NCI-H146 treated with DMSO at 0.1 percent for 48 hours (cell line): ENCODE measurements at regions not wholly inside any gene's neighbourhood (a gene's known extent, or its start where the extent isn't known, plus 50 kb on each side); places are given as distances from the start of the nearest gene placed in this dataset.

Source experiments
- DNase-seq: peaks from one replicate; lab custom pipeline; 2025; ENCODE audit not compliant: unreplicated experiment; lab: John Stamatoyannopoulos, UW

DNA sequence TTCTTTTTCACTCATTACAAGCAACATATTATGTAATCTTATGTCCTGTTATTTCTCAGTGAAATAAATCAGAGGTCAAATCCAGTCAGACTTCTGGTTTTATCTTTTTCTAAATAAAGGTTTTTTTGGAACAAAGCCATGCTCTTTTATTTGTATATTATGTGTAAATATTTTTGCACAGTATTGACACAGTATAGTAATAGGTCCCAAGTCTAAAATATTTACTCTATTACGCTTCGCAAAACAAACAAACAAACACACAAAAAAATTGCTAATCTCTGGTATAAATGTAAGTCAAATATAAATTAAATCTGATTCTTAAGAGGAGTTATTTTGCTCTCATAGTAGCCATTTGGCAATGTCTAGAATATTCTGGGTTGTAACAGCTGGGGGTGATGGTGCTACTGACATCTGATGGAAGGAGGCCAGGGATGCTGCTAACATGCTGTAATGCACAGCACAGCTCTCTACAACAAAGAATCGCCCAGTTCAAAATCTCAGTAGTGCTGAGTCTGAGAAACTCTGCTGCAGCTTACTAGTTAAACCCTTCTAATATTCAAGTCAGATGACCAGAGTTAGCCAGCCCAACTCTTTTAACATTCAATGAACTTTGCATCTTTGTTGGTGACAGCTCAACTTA, 602.1 kb downstream of the RAB28 start:
- DNase-seq = no peak

DNA sequence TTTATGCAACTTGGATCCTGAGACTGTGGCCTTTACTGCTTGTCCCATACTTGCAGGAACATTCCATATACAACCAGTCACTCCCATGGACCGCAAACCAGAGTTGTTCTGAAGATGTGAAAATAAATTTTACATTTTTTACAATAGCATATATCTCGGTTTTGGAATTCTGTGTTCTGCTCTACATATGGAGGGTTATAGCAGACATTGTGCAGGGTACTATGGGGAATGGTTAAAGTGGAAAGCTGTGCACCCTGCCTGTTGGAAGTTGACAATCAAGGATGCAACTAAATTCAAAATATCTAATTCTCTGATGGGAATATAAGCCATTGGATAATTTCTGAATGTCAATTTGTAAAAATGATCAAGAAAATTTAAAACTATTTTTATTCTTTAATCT, 603.3 kb downstream of the RAB28 start:
- no peak for DNase-seq

DNA sequence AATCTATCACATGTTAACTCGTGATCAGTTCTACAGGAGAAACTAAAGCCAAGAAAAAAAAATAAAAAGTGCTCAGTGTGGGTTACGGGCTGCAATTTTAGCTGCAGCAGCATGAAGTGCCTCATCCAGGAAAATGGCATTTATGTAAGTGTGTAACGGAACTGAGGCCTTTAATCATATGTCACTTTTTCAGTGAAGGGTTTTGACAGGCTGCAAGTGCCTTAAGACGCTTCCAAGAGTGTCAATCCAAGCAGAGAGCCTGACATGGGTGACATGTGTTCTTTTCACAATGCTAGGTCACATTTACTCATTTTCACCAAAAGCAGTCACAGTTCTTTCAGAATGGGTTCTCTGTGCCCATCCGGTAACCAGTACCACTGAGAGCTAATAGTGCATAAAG, 604.6 kb downstream of the RAB28 start:
- no peak for DNase-seq

- no peak for DNase-seq
Measured at GRCh38 chr4:12875640-12876243, 608.4 kb downstream of the RAB28 start.

- no peak for DNase-seq
Measured at GRCh38 chr4:12873351-12873750, 610.8 kb downstream of the RAB28 start.

DNA sequence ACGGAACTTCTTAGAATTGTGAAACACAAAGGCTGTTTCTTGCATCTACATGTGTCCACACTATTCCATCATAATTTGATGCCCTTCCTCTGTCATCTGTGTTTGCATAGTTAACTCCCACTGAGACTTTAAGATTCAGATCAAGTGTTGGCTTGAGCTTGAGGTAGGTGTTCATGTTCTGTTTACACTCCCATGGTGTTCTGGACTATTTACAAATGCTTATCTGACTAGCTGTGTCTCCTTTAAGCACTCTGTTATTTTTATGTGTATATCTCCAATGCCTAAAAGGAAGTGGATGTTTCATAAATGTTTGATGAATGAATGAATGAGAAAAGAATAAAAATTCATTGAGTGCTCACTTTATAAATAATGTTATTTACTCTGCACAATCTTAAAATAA, 622.7 kb downstream of the RAB28 start:
- no peak for DNase-seq

DNA sequence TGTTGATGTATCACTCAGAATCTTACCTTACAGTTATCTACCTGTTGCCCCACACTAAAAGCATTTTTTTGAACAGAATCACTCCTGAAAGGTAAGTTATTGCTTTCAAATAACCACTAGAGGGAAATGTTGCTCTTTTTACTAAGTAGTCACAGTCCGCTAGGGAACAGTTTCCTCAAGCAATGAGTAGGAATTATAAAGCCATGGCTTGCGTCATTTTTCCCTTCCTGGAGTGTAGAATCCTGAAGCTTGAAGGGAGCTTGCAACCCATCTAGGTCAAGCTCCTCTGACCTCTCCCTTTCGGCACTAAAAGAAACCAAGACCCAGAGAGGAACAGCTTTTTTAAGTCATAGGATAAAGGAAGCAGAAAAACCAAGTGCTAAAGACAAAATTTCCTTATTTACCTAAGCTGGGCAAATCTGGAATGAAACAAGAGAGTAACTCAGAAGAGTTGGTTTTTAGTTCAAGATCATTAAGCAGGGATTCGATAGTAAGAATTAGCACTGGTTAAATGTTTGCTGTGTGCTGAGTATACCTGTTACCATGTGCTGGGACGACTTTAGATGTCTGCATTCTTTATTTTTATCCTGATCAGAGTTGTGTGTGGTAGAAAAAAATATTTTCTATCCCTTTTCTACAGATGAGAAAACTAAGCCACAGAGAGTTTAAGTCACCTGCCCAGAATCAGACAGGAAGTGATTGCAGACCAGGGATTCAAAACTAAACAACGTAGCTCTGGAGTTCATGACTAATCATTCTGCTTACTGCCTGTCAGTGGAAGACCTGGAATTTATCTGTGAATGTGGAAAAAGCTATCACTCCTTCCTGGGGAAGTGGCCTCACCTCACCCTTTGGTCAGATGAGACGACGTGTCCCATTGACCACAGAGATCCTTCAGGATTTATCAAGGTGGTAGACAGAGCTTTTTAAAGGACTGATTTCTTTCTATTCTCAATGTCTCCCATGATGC, 631.5 kb downstream of the RAB28 start:
- peak; percentile 66 for DNase-seq

DNA sequence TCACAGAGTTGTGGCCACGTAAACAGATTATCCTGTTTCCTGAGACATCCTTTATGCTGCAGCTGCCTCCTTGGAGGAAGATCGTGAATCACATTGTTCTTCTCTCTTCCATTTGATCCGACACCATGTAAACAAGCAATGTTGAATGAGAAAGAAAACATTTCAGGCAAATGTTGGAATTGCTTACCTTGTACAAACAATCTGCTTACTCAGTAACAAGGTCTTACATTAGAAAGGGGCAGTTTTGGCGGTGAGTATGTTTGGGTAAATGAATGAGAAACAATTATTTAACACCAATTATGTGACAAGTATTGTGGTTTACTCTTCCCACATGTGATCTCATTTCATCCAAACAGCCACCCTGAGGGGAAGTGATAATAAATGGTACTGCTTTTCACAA, 637.8 kb downstream of the RAB28 start:
- peak; percentile 60 for DNase-seq

DNA sequence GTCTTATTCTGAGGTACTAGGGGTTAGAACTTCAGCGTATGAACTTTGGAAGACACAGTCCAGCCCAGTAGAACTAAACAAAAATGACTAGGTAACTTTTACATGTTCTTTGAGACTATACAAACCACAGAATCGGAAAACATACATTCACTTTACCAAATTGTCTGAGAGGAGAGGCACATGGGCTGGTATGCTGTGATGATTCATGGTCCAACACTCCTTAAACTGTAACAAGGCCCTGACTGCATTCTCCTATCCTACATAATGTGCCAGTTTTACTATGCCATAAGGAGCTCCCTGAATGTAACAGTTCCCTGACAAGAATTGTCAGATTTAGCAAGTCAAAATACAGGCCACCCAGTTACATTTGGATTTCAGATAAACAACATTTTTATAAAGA, 640.0 kb downstream of the RAB28 start:
- no peak for DNase-seq

DNA sequence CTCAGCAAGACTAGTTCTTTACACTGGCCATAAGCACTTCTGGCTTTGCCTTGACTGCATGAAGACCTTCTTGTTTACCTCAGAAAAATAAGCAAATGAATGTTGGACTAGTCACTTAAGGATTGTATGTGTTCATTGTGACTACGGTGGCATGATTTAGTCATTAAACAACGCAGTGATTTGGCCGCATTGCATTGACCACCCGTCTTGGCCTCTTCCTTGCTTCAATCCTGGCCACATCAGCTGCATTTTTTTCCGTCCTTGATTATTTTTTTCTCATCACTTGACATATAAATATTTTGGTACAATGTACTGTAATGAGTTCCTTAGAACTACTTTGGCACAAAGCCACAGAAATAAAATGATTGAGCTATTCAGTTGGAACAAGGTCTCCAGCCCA, 656.2 kb downstream of the RAB28 start:
- no peak for DNase-seq

- DNase-seq = peak; percentile 10
Measured at GRCh38 chr4:12791536-12791935, 692.6 kb downstream of the RAB28 start.

GRCh38 chr4:12787261-12787660, 696.9 kb downstream of the RAB28 start:
- DNase-seq = no peak

- DNase-seq = no peak
Measured at GRCh38 chr4:12778706-12779105, 705.4 kb downstream of the RAB28 start.

- DNase-seq = no peak
Measured at GRCh38 chr4:12778191-12778590, 705.9 kb downstream of the RAB28 start.

GRCh38 chr4:12770351-12770750, 713.8 kb downstream of the RAB28 start:
- peak; percentile 94 for DNase-seq

DNA sequence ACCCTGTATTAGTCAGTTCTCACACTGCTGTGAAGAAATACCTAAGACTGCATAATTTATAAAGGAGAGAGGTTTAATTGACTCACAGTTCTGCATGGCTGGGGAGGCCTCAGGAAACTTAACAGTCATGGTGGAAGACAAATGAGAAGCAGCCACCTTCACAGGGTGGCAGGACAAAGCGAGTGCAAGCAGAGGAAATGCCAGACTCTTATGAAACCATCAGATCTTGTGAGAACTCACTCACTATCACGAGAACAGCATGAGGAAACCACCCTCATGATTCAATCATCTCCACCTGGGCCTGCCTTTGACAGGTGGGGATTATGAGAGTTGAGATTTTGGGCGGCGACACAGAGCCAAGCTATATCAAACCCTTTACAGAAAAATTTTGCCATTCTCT, 722.4 kb downstream of the RAB28 start:
- DNase-seq = no peak

DNA sequence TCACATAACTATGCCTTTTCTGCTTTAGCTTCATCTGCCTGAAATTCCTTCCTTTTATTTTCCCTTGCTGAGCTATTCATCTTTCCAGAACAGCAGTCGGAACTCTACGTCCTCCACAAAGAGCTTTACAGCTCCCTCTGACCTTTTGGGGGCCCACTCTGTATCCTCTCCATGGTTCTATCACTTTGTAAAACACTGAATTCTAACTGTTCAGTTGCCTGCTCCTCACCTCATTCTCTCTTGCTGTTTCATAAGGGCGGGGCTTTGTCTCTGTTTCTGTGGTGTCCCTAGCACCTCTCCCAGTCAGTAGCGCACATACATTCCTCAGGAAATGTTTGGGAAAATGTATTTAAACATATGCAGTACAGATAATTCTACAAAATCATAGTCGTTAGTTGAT, 737.0 kb downstream of the RAB28 start:
- no peak for DNase-seq

- no peak for DNase-seq
Measured at GRCh38 chr4:12746221-12746620, 737.9 kb downstream of the RAB28 start.

DNA sequence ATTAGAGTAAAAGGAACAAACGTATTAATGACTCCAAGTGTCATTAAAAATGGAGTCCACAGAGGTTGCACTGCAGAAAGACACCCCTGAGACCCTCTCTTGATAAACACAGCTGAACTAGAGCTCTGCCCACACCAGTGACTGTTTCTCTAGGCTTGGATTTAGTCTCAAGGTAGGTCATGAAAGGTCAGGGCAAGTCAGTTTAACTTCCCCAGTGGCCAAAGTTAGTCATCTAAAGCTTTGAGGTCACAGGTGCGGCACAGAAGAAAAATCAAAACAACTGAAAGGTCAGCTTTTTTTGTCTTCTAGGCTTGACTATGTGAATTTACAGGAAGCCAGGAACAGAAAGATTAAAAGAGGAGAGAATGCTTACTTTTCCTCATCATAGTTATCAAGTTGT, 749.6 kb downstream of the RAB28 start:
- DNase-seq = no peak

DNA sequence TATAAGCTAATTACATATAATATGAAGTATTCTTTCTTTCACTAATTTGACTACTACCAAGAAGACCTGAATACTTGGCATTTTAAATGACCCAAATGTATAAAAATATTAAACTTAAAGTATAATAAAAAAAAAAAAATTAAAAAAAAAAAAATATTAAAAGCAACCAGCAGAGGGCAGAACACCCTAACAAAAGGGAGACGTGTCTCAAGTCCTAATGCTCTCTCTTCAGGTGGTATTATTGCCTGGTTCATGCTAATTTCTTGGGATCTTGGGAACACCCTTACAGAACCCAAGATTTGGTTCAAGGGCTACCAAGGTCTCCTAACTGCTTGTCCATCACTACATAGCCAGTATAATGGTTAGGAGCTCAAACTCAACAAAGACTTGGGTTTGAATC, 754.8 kb downstream of the RAB28 start:
- peak; percentile 40 for DNase-seq

GRCh38 chr4:12724510-12724909, 759.6 kb downstream of the RAB28 start:
- DNase-seq = no peak

- peak; percentile 9 for DNase-seq
Measured at GRCh38 chr4:12723849-12724447, 760.2 kb downstream of the RAB28 start.
